HEK293 (cell line): ENCODE measurements at regions not wholly inside any gene's neighbourhood (a gene's known extent, or its start where the extent isn't known, plus 50 kb on each side); places are given as distances from the start of the nearest gene placed in this dataset.

Experiments used
- CTCF ChIA-PET: fragments of 350-600 bp; formaldehyde crosslinking; extraction: SDS; loops from one replicate; lab custom pipeline; 2021; ENCODE audit warnings: antibody characterized with exemption; lab: Yijun Ruan, JAX
- POLR2A ChIA-PET: fragments of 300-600 bp; formaldehyde crosslinking; extraction: SDS; loops from one replicate; lab custom pipeline; 2020; ENCODE audit warnings: antibody characterized with exemption, inconsistent platforms; lab: Yijun Ruan, JAX
- H3K27ac ChIP-seq: fragments of 200-500 bp; sonication (Bioruptor generic); 2 replicates; pipeline ENCODE4 v1.5.1; 2014; ENCODE audit warnings: low read depth, low read length, control low read depth, inconsistent platforms; ENCODE audit errors: extremely low read depth
- H3K36me3 ChIP-seq, 2 experiments: fragments of 200-500 bp in 1 of 2; sonication (Bioruptor generic) in 1 of 2; 1 replicate in 1 of 2; 2 replicates in 1 of 2; pipeline ENCODE4 v1.5.1; 2014 to 2017; ENCODE audit warnings: inconsistent platforms in 2 of 2, low read length in 2 of 2; ENCODE audit not compliant: control insufficient read depth in 2 of 2, insufficient read depth in 1 of 2
- H3K4me1 ChIP-seq: fragments of 200-500 bp; sonication (Bioruptor generic); 2 replicates; pipeline ENCODE4 v1.5.1; 2014; ENCODE audit warnings: mild to moderate bottlenecking, low read length, inconsistent platforms; ENCODE audit not compliant: control insufficient read depth, insufficient read depth
- H3K4me3 ChIP-seq: 2 replicates; pipeline ENCODE4 v1.5.1; 2011; ENCODE audit warnings: low read depth, mild to moderate bottlenecking, control low read depth, low read length, moderate library complexity
- H3K9me3 ChIP-seq: fragments of 200-500 bp; sonication (Bioruptor generic); 2 replicates; pipeline ENCODE4 v1.5.1; 2014; ENCODE audit warnings: low read depth, low read length, inconsistent platforms; ENCODE audit not compliant: control insufficient read depth, insufficient read depth
- BCL6B ChIP-seq: fragments of 450-650 bp; formaldehyde crosslinking; IDR thresholded peaks from 2 replicates; pipeline ENCODE4 v1.5.1; 2017; ENCODE audit warnings: missing biosample characterization, missing genetic modification characterization
- HOXA7 ChIP-seq: sonication (generic); formaldehyde crosslinking; IDR thresholded peaks from 2 replicates; pipeline ENCODE4 v1.8.1; 2022; ENCODE audit warnings: missing genetic modification reagents, borderline replicate concordance
- KLF17 ChIP-seq: fragments of 450-650 bp; formaldehyde crosslinking; IDR thresholded peaks from 2 replicates; pipeline ENCODE4 v1.5.1; 2016; ENCODE audit warnings: missing biosample characterization, missing genetic modification characterization
- SP2 ChIP-seq: fragments of 450-650 bp; formaldehyde crosslinking; IDR thresholded peaks from 2 replicates; pipeline ENCODE4 v1.5.1; 2016; ENCODE audit warnings: missing biosample characterization, missing genetic modification characterization
- ZBTB17 ChIP-seq: fragments of 450-650 bp; formaldehyde crosslinking; IDR thresholded peaks from 2 replicates; pipeline ENCODE4 v1.5.1; 2016; ENCODE audit warnings: missing biosample characterization, missing genetic modification characterization
- ZBTB49 ChIP-seq: fragments of 450-650 bp; formaldehyde crosslinking; IDR thresholded peaks from 2 replicates; pipeline ENCODE4 v1.5.1; 2016; ENCODE audit warnings: missing biosample characterization, missing genetic modification characterization, low read depth
- ZFP69B ChIP-seq: fragments of 450-650 bp; formaldehyde crosslinking; IDR thresholded peaks from 2 replicates; pipeline ENCODE4 v1.5.1; 2016; ENCODE audit warnings: missing biosample characterization, missing genetic modification characterization
- ZNF114 ChIP-seq: fragments of 450-650 bp; formaldehyde crosslinking; IDR thresholded peaks from 2 replicates; pipeline ENCODE4 v1.5.0; 2017; ENCODE audit warnings: missing biosample characterization, missing genetic modification characterization
- ZNF132 ChIP-seq: fragments of 450-650 bp; formaldehyde crosslinking; IDR thresholded peaks from 2 replicates; pipeline ENCODE4 v1.5.1; 2017; ENCODE audit warnings: missing biosample characterization, missing genetic modification characterization, borderline replicate concordance
- ZNF148 ChIP-seq: fragments of 450-650 bp; formaldehyde crosslinking; IDR thresholded peaks from 2 replicates; pipeline ENCODE4 v1.5.0; 2017; ENCODE audit warnings: missing biosample characterization, missing genetic modification characterization, borderline replicate concordance
- ZNF175 ChIP-seq: fragments of 450-650 bp; formaldehyde crosslinking; IDR thresholded peaks from 2 replicates; pipeline ENCODE4 v1.5.1; 2016; ENCODE audit warnings: missing biosample characterization, missing genetic modification characterization
- ZNF18 ChIP-seq: fragments of 450-650 bp; formaldehyde crosslinking; IDR thresholded peaks from 2 replicates; pipeline ENCODE4 v1.5.1; 2016; ENCODE audit warnings: missing biosample characterization, missing genetic modification characterization
- ZNF19 ChIP-seq: fragments of 450-650 bp; formaldehyde crosslinking; IDR thresholded peaks from 2 replicates; pipeline ENCODE4; 2016; ENCODE audit warnings: missing biosample characterization, missing genetic modification characterization, low read depth
- ZNF473 ChIP-seq: fragments of 450-650 bp; formaldehyde crosslinking; IDR thresholded peaks from 2 replicates; pipeline ENCODE4 v1.5.1; 2017; ENCODE audit warnings: missing biosample characterization, missing genetic modification characterization
- ZNF530 ChIP-seq: fragments of 450-650 bp; formaldehyde crosslinking; IDR thresholded peaks from 2 replicates; pipeline ENCODE4 v1.5.1; 2016; ENCODE audit warnings: low read depth, missing biosample characterization, missing genetic modification characterization
- ZNF600 ChIP-seq: fragments of 450-650 bp; formaldehyde crosslinking; IDR thresholded peaks from 2 replicates; pipeline ENCODE4 v1.5.1; 2016; ENCODE audit warnings: missing biosample characterization, missing genetic modification characterization
- ZNF645 ChIP-seq: fragments of 450-650 bp; formaldehyde crosslinking; IDR thresholded peaks from 2 replicates; pipeline ENCODE4; 2016; ENCODE audit warnings: missing biosample characterization, missing genetic modification characterization
- ZNF654 ChIP-seq: fragments of 450-650 bp; formaldehyde crosslinking; IDR thresholded peaks from 2 replicates; pipeline ENCODE4 v1.5.1; 2016; ENCODE audit warnings: low read depth, missing biosample characterization, missing genetic modification characterization
- ZNF660 ChIP-seq: fragments of 450-650 bp; IDR thresholded peaks from 2 replicates; pipeline ENCODE4 v1.5.1; 2018; ENCODE audit warnings: missing biosample characterization, mild to moderate bottlenecking, missing genetic modification characterization
- ZNF792 ChIP-seq: fragments of 450-650 bp; formaldehyde crosslinking; IDR thresholded peaks from 2 replicates; pipeline ENCODE4 v1.5.1; 2016; ENCODE audit warnings: missing biosample characterization, missing genetic modification characterization
- ZNF837 ChIP-seq: fragments of 450-650 bp; formaldehyde crosslinking; IDR thresholded peaks from 2 replicates; pipeline ENCODE4 v1.5.1; 2016; ENCODE audit warnings: missing biosample characterization, missing genetic modification characterization

GRCh38 chr1:188761226-188761625, 1716.4 kb downstream of the BRINP3 start:
- no peaks in the 10 kb centered on the region for H3K9me3 ChIP-seq
- ChIA-PET CTCF (no interaction called here), POLR2A (no interaction called here)
- H3K36me3 ChIP-seq = no peaks in the 10 kb centered on the region
- no peak overlapping the region for H3K27ac ChIP-seq
- no peak for TF ChIP-seq SP2 (tag by site-specific recombination)
- TF ChIP-seq BCL6B (tag by site-specific recombination) = no peak
- no peak for TF ChIP-seq ZNF114 (tag by site-specific recombination)
- no peak for TF ChIP-seq ZBTB49
- no peak for TF ChIP-seq ZNF175 (tag by site-specific recombination)
- no peak for TF ChIP-seq ZNF148 (tag by site-specific recombination)
- no peak for TF ChIP-seq ZNF530 (tag by site-specific recombination)
- no peak for TF ChIP-seq HOXA7 (CRISPR knock-in tag)
- TF ChIP-seq ZNF19 (tag by site-specific recombination) = no peak
- no peak for TF ChIP-seq KLF17 (tag by site-specific recombination)
- no peaks in the 10 kb centered on the region for H3K4me1 ChIP-seq
- no peak overlapping the region for H3K4me3 ChIP-seq

GRCh38 chr1:188762166-188762743, 1715.4 kb downstream of the BRINP3 start:
- CTCF ChIA-PET = no interaction called here

GRCh38 chr1:188763541-188763940, 1714.1 kb downstream of the BRINP3 start:
- Histone ChIP-seq H3K9me3 (no peaks in the 10 kb centered on the region), H3K27ac (no peak overlapping the region), H3K4me3 (no peak overlapping the region), H3K4me1 (no peaks in the 10 kb centered on the region), H3K36me3 (no peaks in the 10 kb centered on the region)
- ChIA-PET CTCF (interaction anchor here (1.0 kb wide), 1 partner anchor 18 kb away, joined by 3 read pairs; no protein-coding TSS in a partner anchor), POLR2A (no interaction called here)
- TF ChIP-seq ZNF792 (tag by site-specific recombination) (no peak), ZNF473 (tag by site-specific recombination) (no peak), ZNF645 (tag by site-specific recombination) (no peak), ZNF132 (no peak), ZFP69B (tag by site-specific recombination) (no peak), ZBTB17 (tag by site-specific recombination) (no peak), ZNF654 (tag by site-specific recombination) (no peak), ZNF600 (tag by site-specific recombination) (no peak), ZNF837 (tag by site-specific recombination) (no peak), ZNF18 (tag by site-specific recombination) (no peak)

More at GRCh38 chr1:188762166-188762743, 1715.4 kb downstream of the BRINP3 start:
- POLR2A ChIA-PET = no interaction called here
- Histone ChIP-seq H3K9me3 (no peaks in the 10 kb centered on the region), H3K4me1 (no peaks in the 10 kb centered on the region), H3K27ac (no peak overlapping the region), H3K4me3 (no peak overlapping the region)
- TF ChIP-seq ZNF660 (tag by site-specific recombination) = no peak
- TF ChIP-seq, all 188 proteins: peak for 0
- no peaks in the 10 kb centered on the region for H3K36me3 ChIP-seq
